Skeletal muscle satellite cell (primary cell): ENCODE measurements at regions not wholly inside any gene's neighbourhood (a gene's known extent, or its start where the extent isn't known, plus 50 kb on each side); places are given as distances from the start of the nearest gene placed in this dataset.
"Not testable (repeated sequence)": the region's sequence is repeated elsewhere in the genome, so short reads cannot be mapped to it uniquely, and the experiment has no call there.

Experiments
- H3K27me3 ChIP-seq: 2 replicates; pipeline ENCODE4 v1.7.0; 2013; ENCODE audit warnings: low read length; ENCODE audit not compliant: control insufficient read depth, insufficient read depth
- H3K36me3 ChIP-seq: 2 replicates; pipeline ENCODE4 v1.7.0; 2013; ENCODE audit warnings: mild to moderate bottlenecking, control low read depth, low read length; ENCODE audit not compliant: insufficient read depth
- H3K4me1 ChIP-seq: 2 replicates; pipeline ENCODE4 v1.7.0; 2013; ENCODE audit warnings: low read length; ENCODE audit not compliant: control insufficient read depth, insufficient read depth
- H3K4me2 ChIP-seq: 2 replicates; pipeline ENCODE4 v1.7.0; 2013; ENCODE audit warnings: mild to moderate bottlenecking, low read length
- H3K4me3 ChIP-seq: 2 replicates; pipeline ENCODE4 v1.7.0; 2013; ENCODE audit warnings: low read length
- H3K9ac ChIP-seq: 2 replicates; pipeline ENCODE4 v1.7.0; 2013; ENCODE audit warnings: mild to moderate bottlenecking, low read depth, low read length, moderate library complexity
- H3K9me3 ChIP-seq: replicated peaks from 2 replicates; pipeline ENCODE4 v1.7.0; 2013; ENCODE audit warnings: mild to moderate bottlenecking, control low read depth, low read length

DNA sequence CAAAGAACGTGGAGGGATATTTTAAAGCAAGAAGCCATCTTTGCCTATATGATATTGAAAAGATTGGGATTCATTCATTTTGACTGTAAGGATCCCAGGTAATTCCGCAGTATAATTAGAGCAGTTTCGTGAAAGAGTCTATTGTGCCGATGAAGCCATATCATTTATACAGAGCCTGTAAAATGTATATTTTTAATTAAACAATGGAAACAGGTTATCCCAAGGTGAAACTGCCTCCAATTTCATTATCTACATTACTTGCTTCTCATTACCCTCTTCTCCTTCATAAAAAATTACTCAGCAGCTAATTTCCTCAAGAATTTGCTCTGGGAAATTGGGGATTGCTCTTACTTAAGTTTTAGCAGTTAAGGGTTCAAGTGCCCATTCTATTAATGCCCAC lies 444.1 kb downstream of the SOCS6 start:
- Histone ChIP-seq H3K36me3 (no peaks in the 10 kb centered on the region), H3K4me3 (no peak overlapping the region), H3K9me3 (peaks cover 7% of the 10 kb centered on the region), H3K9ac (no peak overlapping the region), H3K4me1 (no peaks in the 10 kb centered on the region), H3K4me2 (no peak overlapping the region), H3K27me3 (no peaks in the 10 kb centered on the region)

DNA sequence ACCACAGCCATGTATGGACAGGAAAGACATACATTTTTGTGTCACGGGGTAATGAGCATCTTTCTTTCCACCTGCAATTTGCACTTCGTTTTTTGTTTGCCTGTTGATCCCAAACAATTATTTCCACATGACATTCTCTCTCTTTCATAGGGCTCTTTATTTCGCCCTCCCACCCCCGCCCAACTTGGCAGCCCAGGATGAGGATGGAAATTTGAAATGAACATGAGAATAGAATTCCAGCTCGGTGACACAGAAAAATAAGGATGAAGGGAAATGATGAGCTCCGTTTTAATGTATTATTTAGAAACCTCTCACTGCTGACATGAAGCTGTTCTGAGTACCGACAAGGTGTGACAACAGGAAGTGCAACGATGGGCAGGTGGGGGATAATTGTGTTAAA lies 443.3 kb downstream of the SOCS6 start:
- no peaks in the 10 kb centered on the region for H3K4me1 ChIP-seq
- no peak overlapping the region for H3K4me2 ChIP-seq
- no peak overlapping the region for H3K9ac ChIP-seq
- no peaks in the 10 kb centered on the region for H3K36me3 ChIP-seq
- no peaks in the 10 kb centered on the region for H3K27me3 ChIP-seq
- peaks cover 7% of the 10 kb centered on the region for H3K9me3 ChIP-seq
- no peak overlapping the region for H3K4me3 ChIP-seq

DNA sequence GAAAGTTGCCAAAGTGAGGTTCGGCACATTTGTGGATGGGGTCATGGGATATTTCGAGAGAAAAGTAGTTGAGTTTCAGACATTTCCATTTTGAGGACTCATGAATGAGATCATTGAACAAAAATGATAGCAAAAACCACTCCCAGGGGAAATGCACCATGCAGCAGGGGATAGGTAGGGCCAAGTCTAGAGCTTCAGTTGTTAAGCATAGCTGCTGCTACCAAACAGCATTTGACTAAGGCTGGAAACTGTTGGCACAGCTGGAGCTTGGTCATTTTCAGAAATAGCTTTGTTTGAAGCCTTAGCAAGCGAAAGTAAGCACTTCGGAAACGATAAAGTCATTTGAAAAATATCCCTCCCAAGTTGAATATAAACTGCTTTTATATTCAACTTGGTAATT lies 431.8 kb downstream of the SOCS6 start:
- Histone ChIP-seq H3K4me2 (no peak overlapping the region), H3K9me3 (peaks cover 4% of the 10 kb centered on the region), H3K36me3 (no peaks in the 10 kb centered on the region), H3K9ac (no peak overlapping the region), H3K4me1 (no peaks in the 10 kb centered on the region), H3K27me3 (no peaks in the 10 kb centered on the region), H3K4me3 (no peak overlapping the region)

DNA sequence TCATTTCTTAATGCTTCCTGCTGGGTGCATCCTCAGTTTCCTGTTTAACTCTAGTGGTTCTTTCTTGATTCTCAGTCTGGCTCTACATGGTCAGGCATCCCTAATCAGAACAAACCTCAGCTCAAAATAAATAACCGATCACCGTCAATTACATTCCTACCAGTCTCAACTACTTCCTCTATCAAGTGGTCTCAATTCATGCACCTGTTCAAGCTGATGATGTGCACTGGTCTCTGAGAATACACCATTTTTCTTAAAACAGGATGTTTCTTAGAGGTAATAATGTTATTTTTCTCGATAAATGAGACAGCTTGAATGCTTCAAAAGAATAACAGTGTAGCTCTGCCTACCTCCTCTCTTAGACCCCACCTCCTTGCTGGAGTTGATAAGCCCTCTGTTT lies 420.9 kb downstream of the SOCS6 start:
- Histone ChIP-seq H3K4me2 (no peak overlapping the region), H3K4me3 (no peak overlapping the region), H3K4me1 (no peaks in the 10 kb centered on the region), H3K9ac (no peak overlapping the region), H3K9me3 (peaks cover 6% of the 10 kb centered on the region), H3K27me3 (no peaks in the 10 kb centered on the region), H3K36me3 (no peaks in the 10 kb centered on the region)

DNA sequence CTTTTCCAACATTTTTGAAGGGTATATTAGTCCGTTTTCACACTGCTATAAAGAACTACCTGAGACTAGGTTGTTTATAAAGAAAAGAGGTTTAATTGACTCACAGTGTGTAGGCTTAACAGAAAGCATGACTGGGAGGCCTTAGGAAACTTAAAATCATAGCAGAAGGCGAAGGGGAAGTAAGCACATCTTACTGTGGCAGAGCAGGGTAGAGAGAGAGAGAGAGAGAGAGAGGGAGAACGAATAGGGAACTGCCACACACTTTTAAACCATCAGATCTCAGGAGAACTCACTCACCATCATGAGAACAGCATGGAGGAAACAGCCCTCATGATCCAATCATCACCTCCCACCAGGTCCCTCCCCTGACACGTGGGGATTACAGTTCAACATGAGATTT lies 420.3 kb downstream of the SOCS6 start:
- no peak overlapping the region for H3K4me2 ChIP-seq
- H3K4me3 ChIP-seq: no peak overlapping the region
- H3K9ac ChIP-seq: no peak overlapping the region
- H3K9me3 ChIP-seq: peaks cover 6% of the 10 kb centered on the region
- no peaks in the 10 kb centered on the region for H3K27me3 ChIP-seq
- H3K36me3 ChIP-seq: no peaks in the 10 kb centered on the region
- no peaks in the 10 kb centered on the region for H3K4me1 ChIP-seq

DNA sequence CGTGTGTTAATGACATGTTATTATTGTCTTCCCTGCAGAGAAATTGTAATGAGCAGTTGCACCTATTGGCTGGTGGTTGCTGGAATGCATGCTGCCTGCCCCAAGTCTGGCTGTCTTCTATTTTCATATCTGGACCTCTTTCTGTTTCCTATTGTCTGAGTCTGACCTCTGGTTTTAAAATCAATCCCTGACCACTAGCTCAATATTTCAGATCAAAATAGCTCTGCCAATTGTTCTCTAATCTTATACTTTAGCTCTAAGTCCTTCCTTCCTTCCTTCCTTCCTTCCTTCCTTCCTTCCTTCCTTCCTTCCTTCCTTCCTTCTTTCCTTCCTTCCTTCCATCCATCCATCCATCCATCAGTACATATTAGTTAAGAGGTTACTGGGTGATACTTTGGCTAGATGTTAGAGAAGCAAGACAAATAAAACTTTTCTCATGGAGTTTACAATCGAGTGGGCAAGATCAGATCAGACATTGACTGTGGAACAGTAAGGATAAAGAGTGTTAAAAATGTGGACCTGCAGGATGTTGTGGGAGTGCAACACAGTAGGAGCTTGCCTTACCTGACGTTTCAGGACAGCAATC lies 417.1 kb downstream of the SOCS6 start:
- H3K27me3 ChIP-seq: no peaks in the 10 kb centered on the region
- H3K9me3 ChIP-seq: peaks cover 2% of the 10 kb centered on the region
- H3K9ac ChIP-seq: no peak overlapping the region
- H3K36me3 ChIP-seq: no peaks in the 10 kb centered on the region
- no peaks in the 10 kb centered on the region for H3K4me1 ChIP-seq
- no peak overlapping the region for H3K4me3 ChIP-seq
- H3K4me2 ChIP-seq: no peak overlapping the region

DNA sequence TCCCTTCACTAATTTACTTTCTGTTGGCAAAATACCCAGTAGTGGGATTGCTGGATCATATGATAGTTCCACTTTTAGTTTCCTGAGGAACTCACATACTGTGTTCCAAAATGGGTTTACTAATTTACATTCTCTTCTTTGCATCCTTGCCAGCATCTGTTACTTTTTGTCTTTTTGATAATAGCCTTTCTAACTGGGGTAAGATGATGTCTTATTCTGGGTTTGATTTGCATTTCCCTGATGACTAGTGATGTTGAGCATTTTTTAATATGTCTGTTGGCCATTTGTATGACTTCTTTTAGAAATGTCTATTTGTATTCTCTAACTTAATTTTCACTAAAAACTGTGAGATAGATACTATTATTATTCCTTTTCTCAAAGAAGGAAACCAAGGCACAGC lies 411.7 kb downstream of the SOCS6 start:
- Histone ChIP-seq H3K9ac (no peak overlapping the region), H3K4me2 (no peak overlapping the region), H3K36me3 (no peaks in the 10 kb centered on the region), H3K4me1 (no peaks in the 10 kb centered on the region), H3K27me3 (no peaks in the 10 kb centered on the region), H3K9me3 (peaks cover 2% of the 10 kb centered on the region), H3K4me3 (no peak overlapping the region)

DNA sequence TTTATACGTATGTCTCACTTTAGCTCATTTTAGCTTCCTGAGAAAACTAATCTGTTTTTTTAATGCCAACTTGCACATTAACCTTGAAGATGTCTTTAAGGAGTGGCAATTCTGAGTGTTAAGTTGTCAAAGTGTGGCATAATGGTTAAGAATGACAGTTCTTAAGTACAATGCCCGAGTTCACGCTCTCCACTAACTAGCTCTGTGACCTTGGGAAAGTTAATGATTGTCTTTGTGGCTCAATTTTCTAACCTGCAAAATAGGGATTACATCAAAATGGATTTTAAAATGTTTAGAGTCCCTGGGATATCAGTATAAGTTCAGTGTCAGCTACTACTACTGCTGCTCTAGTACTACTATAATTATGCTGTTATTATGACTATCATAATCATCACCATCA lies 409.7 kb downstream of the SOCS6 start:
- H3K36me3 ChIP-seq: no peaks in the 10 kb centered on the region
- peaks cover 2% of the 10 kb centered on the region for H3K9me3 ChIP-seq
- H3K9ac ChIP-seq: no peak overlapping the region
- no peaks in the 10 kb centered on the region for H3K27me3 ChIP-seq
- no peak overlapping the region for H3K4me3 ChIP-seq
- H3K4me2 ChIP-seq: no peak overlapping the region
- H3K4me1 ChIP-seq: no peaks in the 10 kb centered on the region

DNA sequence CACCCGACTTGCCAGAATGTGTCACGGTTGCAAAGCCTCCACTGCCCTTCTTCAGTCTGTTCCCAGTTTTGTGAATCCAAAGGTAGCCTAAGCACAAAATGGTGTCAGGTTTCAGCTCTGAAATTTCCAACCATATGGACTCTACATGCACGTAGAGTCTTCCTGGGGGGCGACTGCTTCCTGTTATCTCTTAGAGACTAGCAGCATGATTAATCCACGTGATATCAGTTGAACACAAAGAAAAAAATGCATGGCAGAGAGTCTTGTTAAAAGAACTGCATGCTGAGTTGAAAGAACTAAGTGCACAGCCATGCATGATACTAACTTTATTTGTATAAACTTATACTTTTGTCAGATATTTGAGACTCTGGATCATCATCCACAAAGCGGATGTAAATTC lies 404.4 kb downstream of the SOCS6 start:
- no peak overlapping the region for H3K9ac ChIP-seq
- no peak overlapping the region for H3K4me2 ChIP-seq
- no peaks in the 10 kb centered on the region for H3K4me1 ChIP-seq
- no peaks in the 10 kb centered on the region for H3K9me3 ChIP-seq
- H3K36me3 ChIP-seq: no peaks in the 10 kb centered on the region
- H3K27me3 ChIP-seq: no peaks in the 10 kb centered on the region
- H3K4me3 ChIP-seq: no peak overlapping the region

DNA sequence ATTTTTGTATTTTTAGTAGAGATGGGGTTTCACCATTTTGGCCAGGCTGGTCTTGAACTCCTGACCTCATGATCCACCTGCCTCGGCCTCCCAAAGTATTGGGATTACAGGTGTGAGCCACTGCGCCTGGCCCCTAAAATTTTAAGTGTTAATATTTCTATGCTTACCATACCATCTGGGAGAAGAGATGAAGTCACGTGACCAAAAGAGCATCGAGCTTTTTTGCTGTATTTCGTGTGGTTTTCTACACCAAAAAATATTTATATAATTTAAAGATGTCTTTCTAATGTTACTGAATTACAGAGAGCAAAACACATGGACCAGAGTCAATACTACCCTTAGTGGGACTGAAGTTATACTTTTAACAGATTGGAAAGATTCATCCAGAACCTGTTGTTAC lies 400.9 kb downstream of the SOCS6 start:
- H3K4me2 ChIP-seq, H3K36me3 ChIP-seq, H3K4me1 ChIP-seq, H3K27me3 ChIP-seq, H3K4me3 ChIP-seq, H3K9ac ChIP-seq, H3K9me3 ChIP-seq: not testable (repeated sequence)

DNA sequence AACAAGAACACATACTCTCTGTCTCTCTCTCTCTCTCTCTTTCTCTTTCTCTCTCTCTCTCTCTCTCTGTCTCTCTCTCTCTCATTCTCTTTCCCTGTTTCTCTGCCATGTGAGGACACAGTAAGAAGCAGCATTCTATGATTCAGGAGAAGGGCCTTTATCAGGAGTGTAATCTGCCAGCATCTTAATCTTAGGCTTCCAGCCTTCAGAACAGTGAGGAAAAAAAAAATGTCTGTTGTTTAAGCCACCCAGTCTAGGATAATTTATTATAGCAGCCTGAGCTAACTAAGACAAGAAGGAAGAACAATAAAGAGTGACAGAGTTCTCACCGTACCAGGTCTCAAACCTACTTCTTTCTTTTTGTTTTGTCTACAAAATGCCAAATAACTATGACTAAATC lies 399.4 kb downstream of the SOCS6 start:
- H3K9me3 ChIP-seq: no peaks in the 10 kb centered on the region
- H3K4me1 ChIP-seq: no peaks in the 10 kb centered on the region
- H3K4me3 ChIP-seq: no peak overlapping the region
- H3K9ac ChIP-seq: no peak overlapping the region
- no peaks in the 10 kb centered on the region for H3K27me3 ChIP-seq
- H3K4me2 ChIP-seq: no peak overlapping the region
- H3K36me3 ChIP-seq: no peaks in the 10 kb centered on the region

DNA sequence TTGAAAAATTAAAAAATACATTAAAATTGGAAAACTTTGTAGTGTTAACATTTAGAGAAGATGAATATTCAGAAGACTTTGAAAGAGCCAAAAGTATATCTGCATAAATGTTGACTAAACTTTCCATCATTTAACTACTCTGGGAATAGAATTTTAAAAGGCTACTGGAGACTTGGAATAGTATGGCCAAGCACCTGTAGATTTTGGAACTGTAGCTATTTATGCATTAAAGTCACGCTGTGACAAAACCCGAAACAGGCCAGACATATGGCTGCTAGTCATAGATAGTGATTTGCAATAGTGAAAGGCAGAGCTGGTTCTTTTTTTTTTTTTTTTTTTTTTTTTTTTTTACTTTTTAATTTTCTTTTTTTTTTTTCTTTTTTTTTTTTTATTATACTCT lies 396.0 kb downstream of the SOCS6 start:
- Histone ChIP-seq H3K4me3 (no peak overlapping the region), H3K4me2 (no peak overlapping the region), H3K9me3 (no peaks in the 10 kb centered on the region), H3K4me1 (no peaks in the 10 kb centered on the region), H3K36me3 (no peaks in the 10 kb centered on the region), H3K9ac (no peak overlapping the region), H3K27me3 (no peaks in the 10 kb centered on the region)
